ENCODE measurements at regions not wholly inside any gene's neighbourhood (a gene's known extent, or its start where the extent isn't known, plus 50 kb on each side); places are given as distances from the start of the nearest gene placed in this dataset.
A peak's percentile ranks its signal among the peaks of the same experiment; 100 is the strongest.
"Not testable (repeated sequence)": the region's sequence is repeated elsewhere in the genome, so short reads cannot be mapped to it uniquely, and the experiment has no call there.

- no peak for DNase-seq
Measured at GRCh38 chr2:125224830-125225229, 1199.7 kb downstream of the CNTNAP5 start.

GRCh38 chr2:125227843-125228392 lies 1202.8 kb downstream of the CNTNAP5 start:
- DNase-seq = no peak

GRCh38 chr2:125240870-125241269 lies 1215.8 kb downstream of the CNTNAP5 start:
- no peak for DNase-seq

- no peak for DNase-seq
Measured at GRCh38 chr2:125243074-125243473, 1218.0 kb downstream of the CNTNAP5 start.

GRCh38 chr2:125254010-125254409 lies 1228.9 kb downstream of the CNTNAP5 start:
- DNase-seq = no peak

GRCh38 chr2:125259451-125259850 lies 1234.4 kb downstream of the CNTNAP5 start:
- DNase-seq = no peak

GRCh38 chr2:125260366-125260930 lies 1235.4 kb downstream of the CNTNAP5 start:
- not testable (repeated sequence) for DNase-seq

GRCh38 chr2:125264453-125264852 lies 1239.4 kb downstream of the CNTNAP5 start:
- no peak for DNase-seq

GRCh38 chr2:125267683-125268082 lies 1242.6 kb downstream of the CNTNAP5 start:
- no peak for DNase-seq

GRCh38 chr2:125272651-125273050 lies 1247.6 kb downstream of the CNTNAP5 start:
- DNase-seq = no peak

- no peak for DNase-seq
Measured at GRCh38 chr2:125274718-125275117, 1249.6 kb downstream of the CNTNAP5 start.

- peak; percentile 64 for DNase-seq
Measured at GRCh38 chr2:125280265-125280664, 1255.2 kb downstream of the CNTNAP5 start.

- no peak for DNase-seq
Measured at GRCh38 chr2:125281242-125281641, 1256.2 kb downstream of the CNTNAP5 start.

GRCh38 chr2:125296742-125297141 lies 1271.7 kb downstream of the CNTNAP5 start:
- no peak for DNase-seq

- no peak for DNase-seq
Measured at GRCh38 chr2:125310657-125311364, 1285.7 kb downstream of the CNTNAP5 start.

GRCh38 chr2:125312342-125312741 lies 1287.3 kb downstream of the CNTNAP5 start:
- DNase-seq = no peak

- DNase-seq = no peak
Measured at GRCh38 chr2:125313806-125314205, 1288.7 kb downstream of the CNTNAP5 start.

GRCh38 chr2:125318740-125319139 lies 1293.7 kb downstream of the CNTNAP5 start:
- DNase-seq = no peak

- DNase-seq = no peak
Measured at GRCh38 chr2:125324273-125324672, 1299.2 kb downstream of the CNTNAP5 start.

- DNase-seq = no peak
Measured at GRCh38 chr2:125330133-125330532, 1305.0 kb downstream of the CNTNAP5 start.

GRCh38 chr2:125341353-125341752 lies 1314.6 kb upstream of the GYPC start:
- no peak for DNase-seq

- not testable (repeated sequence) for DNase-seq
Measured at GRCh38 chr2:125353542-125353941, 1302.4 kb upstream of the GYPC start.

GRCh38 chr2:125364192-125364983 lies 1291.6 kb upstream of the GYPC start:
- no peak for DNase-seq

GRCh38 chr2:125364984-125365265 lies 1291.0 kb upstream of the GYPC start:
- no peak for DNase-seq

Data from NCI-H2081 treated with DMSO at 0.1 percent for 48 hours (cell line).